ENCODE measurements at regions not wholly inside any gene's neighbourhood (a gene's known extent, or its start where the extent isn't known, plus 50 kb on each side); places are given as distances from the start of the nearest gene placed in this dataset.

DNA sequence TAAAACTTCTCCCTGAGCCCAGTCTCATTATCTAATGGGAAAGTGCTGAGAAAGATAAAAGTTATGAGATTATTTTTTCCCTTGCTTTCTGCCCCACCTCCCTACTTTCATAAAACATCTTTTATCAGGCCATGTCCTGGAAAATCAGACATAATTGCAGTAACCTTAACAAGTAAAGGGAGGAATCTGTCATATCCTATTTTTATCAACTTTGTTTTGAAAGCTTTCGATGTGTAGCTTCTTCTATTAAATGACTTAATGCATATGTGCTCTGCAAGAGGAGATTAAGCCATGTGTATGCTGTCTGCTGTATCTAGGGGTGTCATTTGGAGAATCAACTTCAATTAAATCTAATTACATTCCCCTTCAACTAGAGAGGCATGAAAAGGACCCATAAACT lies 408.9 kb downstream of the CBLN4 start:
- no peak for DNase-seq (ENCODE audit: low spot score)

DNA sequence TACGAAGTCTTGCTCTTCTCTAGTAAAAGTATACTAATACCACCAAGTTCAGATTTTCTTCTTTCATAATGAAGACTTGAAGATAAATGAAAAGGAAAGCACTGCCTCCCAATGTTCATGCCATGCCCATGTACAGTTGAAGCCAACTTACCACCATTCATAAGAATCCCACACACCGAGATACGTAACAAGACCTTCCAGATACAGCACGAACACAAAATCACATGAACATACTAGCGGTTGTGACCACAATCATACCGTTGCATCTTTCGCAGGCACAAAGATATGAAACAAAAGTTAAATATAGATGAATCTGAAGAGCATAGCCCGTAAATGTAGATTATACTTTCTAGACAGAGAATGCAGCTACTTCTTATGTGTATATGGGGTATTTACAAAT lies 412.5 kb downstream of the CBLN4 start:
- DNase-seq (ENCODE audit: low spot score) = no peak

DNA sequence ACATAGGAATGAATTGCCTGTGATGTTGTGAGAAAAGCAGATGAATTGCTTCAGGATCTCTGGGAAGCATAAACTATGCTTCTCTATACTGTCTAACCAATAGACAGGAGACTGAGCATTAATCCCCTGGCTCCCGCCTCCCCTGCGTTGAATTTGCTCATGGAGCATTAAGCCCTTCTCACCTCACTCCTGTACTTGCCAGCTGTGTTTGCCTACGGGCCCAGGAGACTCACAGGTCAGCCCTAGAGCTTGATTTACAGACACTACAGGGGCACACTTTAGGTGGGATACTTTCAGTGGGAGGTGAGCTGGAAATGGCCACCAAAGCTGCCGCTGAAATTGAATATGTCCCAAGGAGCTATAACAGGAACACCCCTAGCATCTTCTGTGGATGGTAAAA lies 418.7 kb downstream of the CBLN4 start:
- no peak for DNase-seq (ENCODE audit: low spot score)

DNA sequence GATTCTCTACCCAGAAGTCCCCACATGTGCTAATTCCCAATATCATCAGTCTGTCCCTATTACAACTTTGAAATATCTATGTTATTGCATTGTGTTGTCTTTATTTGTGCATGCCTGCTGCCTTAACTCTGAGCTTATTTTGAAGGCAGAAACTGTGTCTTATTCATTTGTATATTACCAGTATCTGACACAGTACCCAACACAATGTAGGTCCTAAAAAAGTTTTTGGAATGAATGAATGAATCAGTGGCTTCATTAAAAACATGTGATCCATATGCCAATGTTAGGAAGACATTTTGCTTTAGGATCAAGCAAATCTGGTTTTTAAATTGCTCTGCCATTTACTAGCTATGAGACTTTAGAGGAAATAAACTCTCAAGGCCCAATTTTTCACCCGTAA lies 420.4 kb downstream of the CBLN4 start:
- DNase-seq (ENCODE audit: low spot score) = no peak

DNA sequence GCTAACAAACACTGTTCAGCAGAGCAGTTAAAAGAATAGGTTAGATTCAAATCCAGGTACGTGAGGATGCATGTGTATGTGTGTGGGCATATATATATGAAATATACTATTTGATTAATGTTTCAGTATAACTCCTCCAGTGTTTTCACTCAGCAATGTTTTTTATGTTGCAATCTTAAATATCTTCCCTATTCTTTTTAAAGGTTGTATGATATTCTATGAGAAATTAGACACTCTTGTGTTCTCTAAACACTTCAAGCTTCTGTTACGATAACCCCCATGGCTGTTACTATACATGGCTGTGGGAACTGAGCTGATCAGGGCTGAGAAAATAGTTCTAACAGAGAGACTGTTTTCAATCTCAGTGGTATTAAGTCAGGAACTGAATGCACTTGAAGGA lies 421.0 kb downstream of the CBLN4 start:
- DNase-seq (ENCODE audit: low spot score) = no peak

DNA sequence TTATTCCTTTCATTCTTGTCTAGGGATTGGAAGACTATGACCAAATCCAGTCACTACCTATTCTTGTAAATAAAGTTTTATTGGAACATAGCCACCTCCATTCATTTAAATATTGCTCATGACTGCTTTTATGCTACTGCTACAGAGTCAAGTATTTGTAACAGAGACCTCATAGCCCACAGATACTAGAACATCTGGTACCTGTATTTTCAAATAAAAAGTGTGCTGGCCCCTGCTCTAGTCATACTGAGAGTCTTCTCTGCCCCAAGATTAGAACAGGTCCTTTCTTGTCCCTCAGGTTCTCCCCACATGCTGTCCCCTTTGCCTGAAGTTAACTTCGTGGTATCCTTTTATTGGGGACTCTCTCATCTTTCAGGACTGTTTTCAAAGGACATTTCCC lies 422.3 kb downstream of the CBLN4 start:
- no peak for DNase-seq (ENCODE audit: low spot score)

DNA sequence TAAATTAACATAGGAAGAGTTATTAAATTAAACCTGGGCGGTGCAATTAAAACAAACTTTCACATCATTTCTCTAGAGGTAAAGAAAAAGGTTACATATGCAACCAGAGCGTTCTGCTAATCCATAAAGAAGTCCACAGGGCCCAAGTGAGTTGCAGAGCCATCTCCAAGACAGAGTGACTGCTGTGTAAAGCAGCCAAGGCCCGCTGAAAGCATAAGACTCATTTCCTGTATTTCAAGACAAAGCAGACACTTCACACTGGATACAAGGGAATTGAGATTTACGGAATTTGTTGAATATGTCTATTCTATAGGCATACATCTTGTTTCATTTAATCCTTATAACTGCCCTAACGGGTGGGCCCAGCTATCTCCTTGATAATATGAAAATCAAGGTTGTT lies 422.8 kb downstream of the CBLN4 start:
- no peak for DNase-seq (ENCODE audit: low spot score)

DNA sequence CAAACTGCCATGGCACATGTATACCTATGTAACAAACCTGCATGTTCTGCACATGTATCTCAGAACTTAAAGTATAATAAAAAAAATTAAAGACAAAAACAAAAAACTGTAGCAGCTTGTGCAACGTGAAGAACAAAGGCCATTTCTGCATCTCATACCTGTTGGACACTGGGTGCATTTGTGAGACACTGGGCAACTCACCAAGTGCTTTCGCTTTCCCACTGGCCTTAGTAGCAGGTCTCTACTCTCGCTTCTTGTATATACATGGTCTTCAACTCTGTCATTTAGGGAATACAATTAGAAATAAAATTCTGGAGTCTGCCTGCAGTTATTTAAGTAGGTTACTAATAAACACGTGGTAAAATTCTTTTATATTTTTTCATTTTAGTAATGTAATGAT lies 423.8 kb downstream of the CBLN4 start:
- no peak for DNase-seq (ENCODE audit: low spot score)

DNA sequence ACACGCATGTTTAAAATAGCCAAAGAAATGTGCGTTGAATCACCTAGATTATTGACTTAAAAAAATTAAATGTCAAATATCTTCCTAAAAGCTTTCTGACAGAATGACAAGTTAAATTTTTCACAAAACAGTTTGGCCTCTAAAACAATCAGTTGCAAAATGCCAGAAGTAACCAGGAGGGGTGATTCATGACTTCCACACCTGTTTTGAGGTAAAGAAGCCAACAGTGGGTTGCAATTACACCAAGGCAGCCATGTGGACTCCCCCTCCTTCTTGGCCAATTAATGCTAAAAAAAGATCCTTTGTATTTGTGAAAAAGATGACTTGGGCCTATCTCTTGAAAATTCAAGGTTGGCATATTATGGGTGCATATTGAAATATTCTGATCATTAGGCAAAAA lies 424.8 kb downstream of the CBLN4 start:
- no peak for DNase-seq (ENCODE audit: low spot score)

DNA sequence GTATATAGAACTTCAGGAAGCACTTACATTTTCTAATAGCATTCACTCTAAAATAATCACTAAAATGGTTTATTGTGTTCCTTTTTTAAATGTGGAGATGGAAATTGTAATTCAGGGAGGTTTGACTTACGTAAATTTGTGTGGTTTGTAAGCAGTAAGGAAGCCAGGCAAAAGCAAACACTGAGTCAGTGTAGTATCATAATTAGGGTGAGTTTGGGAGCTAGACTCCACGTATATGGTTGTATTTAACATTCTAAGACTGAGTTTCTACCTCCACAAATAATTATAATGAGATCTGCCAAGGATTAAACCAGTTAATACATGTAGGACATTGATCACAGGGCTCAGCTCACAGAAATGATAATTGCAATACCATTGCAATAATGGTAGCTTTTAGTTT lies 425.5 kb downstream of the CBLN4 start:
- no peak for DNase-seq (ENCODE audit: low spot score)

DNA sequence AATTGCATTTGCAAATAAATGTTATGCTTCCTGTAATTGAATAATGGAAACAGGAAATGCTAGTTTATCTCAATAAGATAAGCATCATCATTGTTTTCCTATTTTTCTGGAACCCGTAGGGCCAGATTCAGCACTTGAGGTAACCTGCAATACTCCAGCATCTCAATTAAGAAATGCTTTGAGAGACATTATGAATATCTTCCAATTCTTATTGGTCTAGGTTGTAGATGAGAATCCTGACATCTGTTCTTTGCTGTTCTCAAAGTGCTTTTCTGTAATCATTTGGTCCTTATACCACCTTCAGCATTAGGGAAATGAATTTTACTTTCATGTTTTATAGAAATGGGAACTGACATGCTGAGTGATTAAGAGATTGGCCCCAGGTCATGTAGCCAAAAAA lies 428.3 kb downstream of the CBLN4 start:
- no peak for DNase-seq (ENCODE audit: low spot score)

DNA sequence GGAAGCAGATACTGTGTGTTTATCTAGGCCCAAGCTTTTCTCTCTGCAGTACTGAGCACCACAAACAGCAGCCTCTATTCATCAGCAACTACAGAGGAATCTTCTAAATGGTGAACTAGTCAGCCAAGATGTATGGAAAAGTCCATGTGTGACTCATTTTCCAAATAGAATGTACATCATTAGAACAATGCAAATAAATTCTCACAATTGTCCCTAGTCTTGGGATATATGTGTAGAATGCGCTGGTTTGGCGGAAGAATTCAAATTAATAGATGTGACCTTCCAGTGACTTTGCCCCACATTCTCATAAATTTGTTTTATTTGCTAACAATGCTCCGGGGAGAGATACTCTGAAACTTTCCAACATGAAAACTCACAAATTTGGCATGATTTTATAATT lies 436.2 kb downstream of the CBLN4 start:
- DNase-seq (ENCODE audit: low spot score) = no peak

DNA sequence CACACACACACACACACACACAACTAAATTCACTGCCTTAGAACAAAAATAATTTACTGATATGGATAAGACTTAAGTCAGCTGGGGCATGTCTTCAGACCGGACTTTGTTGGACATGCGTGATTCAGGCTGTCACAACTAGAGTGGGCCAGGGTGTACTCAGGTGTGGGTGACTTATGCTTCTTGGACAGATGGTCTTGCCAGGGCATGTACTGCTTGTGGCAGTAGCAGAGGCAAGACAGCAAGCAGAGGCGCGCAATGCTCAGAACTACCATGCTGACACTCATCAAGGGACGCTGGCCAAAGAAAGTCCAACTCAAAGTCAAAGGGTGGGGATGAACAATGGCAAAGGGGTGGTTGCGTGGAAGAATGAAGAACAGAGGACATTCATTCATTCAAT lies 437.5 kb downstream of the CBLN4 start:
- DNase-seq (ENCODE audit: low spot score) = no peak

DNA sequence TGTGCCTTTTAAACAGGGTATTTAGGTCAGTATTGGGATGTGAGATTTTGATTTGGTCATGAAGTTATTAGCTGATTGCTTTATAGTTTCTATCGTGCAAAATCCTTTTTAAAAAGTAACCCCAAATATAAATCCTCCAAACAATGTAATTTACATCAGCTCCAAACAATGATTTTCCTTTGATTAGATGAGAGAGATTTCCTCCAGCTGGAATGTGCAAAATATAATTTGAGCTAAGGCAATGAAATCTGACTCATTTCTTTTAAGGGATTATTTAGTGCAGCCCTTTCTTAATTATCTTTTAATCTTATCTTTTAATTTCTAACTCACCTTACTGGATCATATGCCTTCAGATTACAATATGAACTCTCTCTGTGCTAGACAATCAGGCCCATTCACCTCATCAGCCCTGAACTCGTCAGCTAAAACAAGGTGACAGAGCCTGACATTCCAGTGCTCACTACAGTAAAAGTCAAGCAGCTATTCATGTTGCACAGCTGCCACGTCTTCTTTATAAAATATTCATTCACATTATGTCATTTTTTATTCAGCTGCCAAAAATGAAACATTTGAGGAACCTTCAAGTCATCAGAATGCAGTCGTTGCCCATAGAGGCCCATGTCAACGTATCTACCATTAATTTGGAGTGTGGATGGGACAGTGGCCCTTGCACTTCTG lies 440.1 kb downstream of the CBLN4 start:
- DNase-seq (ENCODE audit: low spot score) = no peak

DNA sequence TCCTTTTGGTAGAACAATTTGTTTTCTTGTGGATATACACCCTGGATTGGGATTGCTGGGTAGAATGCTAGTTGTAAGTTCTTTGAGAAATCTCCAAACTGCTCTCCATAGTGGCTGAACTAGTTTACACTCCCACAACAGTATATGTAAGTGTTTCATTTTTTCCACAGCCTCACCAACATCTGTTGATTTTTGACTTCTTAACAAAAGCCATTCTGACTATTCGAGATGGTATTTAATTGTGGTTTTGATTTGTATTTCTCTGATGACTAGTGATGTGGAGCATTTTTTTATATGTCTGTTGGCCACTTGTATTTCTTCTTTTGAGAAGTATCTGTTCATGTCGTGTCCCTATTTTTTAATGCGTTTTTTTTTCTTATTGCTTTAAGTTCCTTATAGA lies 444.1 kb downstream of the CBLN4 start:
- no peak for DNase-seq (ENCODE audit: low spot score)

DNA sequence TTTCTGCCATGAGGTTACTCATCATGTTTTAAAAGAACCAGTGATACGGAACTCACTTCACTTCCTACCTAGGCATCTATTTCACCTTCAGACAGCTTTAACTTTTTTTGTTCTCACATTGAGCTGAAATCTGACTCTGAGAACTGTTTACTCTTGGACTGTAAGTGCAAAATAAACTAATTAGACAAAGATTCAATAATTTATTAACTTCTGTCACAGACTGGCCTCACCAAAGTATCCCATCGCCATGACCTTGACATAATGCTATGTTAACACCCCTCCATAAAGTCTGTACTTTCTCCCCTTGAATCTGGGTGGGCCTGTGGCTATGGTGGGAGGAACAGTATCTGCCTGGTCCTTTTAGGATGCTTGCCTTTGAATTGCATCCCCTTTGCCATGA lies 448.1 kb downstream of the CBLN4 start:
- DNase-seq (ENCODE audit: low spot score) = no peak

DNA sequence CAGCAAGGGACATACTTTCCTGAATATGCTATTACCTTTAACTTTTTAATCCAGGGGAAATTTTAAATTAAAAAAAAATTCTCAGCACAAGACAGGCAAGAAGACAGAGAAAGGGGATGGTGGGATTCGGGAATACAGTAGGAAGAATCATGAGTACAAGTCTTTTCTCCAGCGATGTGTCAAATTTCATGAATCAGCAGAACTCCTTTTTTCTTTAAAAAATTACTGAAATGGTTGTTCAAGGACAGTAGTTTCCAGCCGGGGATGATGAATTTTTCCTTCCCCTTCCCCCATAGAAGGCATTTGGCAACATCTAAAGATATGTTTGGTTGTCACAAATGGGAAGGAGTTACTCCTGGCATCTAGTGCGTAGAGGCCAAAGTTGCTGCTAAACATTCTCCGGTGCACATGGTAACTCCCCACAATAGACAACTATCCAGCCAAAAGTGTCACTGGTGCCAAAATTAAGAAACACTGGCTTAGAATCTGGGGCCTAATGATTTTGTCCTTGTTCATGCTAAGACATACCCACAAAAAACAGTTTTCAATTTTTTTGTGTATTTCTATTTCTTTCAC lies 450.2 kb downstream of the CBLN4 start:
- no peak for DNase-seq (ENCODE audit: low spot score)

DNA sequence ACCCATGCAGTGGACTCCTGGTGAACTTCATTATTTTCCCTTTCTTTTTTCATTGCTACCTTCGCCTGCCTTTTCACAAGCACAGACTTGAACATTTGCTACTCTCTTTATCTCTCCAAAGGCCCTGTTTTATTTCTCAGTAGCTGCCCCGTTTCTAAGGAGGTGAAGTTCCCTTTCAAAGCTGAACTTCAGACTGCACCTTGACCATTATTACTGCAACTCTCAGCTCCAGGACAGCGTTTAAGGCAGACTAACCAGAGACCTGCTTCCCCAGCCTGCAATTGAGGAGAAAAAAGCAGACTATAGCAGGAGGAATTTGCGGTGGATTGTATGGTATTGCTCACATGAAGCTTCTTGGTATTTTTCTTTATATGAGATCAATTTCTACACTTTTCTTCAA lies 460.7 kb downstream of the CBLN4 start:
- no peak for DNase-seq (ENCODE audit: low spot score)

DNA sequence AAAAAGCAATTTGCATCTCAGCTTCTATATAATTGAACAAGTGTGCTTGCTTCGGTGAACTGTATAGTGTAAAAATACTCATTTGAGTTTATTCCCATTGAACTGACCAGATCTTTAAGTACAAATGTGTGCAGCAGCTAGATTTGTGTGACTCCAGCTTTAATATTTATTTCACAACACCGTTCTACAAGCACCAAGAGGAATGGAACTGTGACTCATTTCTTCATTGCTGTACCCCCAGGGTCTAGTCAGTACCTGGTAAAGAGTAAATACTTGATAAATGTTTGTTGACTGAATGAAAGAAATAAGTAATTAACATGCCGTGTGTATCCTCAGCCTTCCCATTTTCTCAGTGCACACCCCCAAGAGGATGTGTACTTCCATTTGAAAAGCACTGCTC lies 464.8 kb downstream of the CBLN4 start:
- DNase-seq (ENCODE audit: low spot score) = no peak

DNA sequence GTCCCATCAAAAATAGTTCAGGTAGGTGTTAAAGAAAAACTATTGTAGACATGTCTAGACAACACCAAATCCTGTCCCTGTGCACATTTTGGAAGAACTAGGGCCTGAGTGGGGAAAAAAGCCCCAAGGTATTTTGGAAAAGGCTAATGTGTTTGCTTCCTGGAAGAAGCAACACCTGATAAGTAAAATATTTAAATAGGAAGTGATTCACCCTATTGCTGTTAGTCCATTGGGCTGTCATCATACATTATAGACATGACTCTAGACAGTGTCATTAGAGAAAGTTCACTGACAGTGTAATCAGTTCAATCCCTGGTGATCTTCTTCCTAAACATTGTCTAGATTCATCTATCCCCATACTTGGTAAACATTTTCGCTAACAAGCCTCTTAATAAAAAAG lies 465.3 kb downstream of the CBLN4 start:
- DNase-seq (ENCODE audit: low spot score) = peak; percentile 24

DNA sequence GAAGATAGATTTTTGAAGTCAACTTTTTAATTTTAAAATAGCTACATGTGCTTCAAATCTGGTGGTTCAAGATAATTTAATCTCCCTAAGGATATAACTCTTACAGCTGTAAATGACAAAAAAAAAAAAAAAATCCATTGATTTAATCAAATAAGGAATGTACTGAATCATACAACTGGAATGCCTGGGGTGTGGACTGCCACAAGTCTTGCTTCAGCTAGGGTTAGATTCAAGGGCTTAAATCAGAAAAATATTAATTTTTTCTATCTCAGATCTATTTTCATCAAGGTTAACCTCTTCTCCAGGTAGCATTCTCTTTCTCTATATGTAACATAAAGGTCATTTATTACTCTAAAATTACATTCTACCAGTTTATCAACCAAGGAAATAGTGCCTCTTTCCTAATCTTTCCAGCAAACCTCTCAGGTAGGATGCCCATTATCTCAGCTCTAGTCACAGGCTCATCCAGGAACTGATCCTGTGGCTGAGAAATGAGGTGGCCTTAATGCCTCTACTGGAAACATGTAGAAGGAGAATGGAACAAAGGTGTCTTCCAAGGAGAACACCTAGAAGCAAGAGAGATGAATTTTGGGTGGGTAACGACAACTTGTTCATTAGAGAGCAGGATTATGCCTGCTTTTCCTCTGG lies 466.9 kb downstream of the CBLN4 start:
- DNase-seq (ENCODE audit: low spot score) = peak; percentile 53

DNA sequence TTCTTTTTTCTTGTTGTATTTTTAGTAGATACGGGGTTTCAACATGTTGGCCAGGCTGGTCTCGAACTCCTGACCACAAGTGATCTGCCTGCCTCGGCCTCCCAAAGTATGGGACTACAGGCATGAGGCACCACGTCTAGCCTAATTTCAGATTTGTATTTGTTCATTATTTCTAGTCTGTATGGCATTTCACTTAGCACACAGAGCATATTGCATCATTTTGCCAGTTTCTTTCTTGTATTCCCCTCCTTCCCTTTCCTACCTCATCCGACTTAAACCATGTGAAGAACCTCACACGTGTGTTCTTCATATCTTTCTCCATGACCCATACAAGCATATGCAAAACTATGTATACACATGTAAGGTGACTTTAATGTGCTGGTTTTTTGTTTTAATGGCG lies 470.0 kb downstream of the CBLN4 start:
- DNase-seq (ENCODE audit: low spot score) = no peak

DNA sequence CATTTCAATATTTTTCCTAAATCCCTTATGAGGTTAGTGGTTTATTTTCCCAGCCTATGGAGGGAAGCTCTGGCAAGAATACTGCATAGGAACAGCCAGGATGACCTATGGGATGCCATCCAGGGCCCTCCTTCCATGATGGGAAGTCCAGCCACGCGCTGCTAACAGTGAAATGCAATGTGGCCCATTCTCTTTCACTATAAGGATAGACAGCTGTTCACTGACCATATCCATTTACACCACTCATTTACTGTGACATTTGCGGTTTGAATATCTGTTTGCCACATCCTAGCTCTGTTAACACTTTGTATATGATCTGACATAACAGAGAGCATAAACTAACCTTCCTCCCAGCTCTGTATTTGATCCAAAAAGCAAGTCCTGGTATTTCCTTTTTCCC lies 471.7 kb downstream of the CBLN4 start:
- no peak for DNase-seq (ENCODE audit: low spot score)

DNA sequence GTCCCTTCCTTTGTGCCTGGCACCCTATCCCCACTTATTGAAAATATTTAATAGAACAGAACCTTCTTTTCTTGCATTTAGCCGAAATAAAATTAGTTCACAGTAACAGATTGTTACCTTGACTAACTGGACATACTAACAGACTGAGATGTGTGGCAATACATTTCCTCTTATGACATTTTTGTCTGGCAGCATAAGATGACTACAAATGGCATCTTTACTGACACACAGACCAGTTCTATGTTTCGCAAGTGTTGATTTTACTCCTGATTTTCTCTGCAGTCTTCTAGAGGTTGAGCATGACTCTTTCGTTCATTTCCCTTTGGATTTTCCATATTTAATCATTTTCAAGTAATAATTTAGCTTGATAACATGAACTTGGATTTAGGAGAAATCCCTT lies 474.6 kb downstream of the CBLN4 start:
- no peak for DNase-seq (ENCODE audit: low spot score)
